Posterior cingulate gyrus (tissue), 11 donors: ENCODE measurements at regions not wholly inside any gene's neighbourhood (a gene's known extent, or its start where the extent isn't known, plus 50 kb on each side); places are given as distances from the start of the nearest gene placed in this dataset.

Source experiments
- DNase-seq, 10 donors: peaks; one replicate each; pipeline versions ENCODE4 v3.0.0 to v3.0.0-alpha.2; 2020 to 2021; ENCODE audit warnings: mixed read lengths in 3 of 10
- intact Hi-C: fragments of 100-400 bp; cut with DNase I; formaldehyde crosslinking; loops from one replicate; pipeline ENCODE4 v1.15.1; 2023

DNA sequence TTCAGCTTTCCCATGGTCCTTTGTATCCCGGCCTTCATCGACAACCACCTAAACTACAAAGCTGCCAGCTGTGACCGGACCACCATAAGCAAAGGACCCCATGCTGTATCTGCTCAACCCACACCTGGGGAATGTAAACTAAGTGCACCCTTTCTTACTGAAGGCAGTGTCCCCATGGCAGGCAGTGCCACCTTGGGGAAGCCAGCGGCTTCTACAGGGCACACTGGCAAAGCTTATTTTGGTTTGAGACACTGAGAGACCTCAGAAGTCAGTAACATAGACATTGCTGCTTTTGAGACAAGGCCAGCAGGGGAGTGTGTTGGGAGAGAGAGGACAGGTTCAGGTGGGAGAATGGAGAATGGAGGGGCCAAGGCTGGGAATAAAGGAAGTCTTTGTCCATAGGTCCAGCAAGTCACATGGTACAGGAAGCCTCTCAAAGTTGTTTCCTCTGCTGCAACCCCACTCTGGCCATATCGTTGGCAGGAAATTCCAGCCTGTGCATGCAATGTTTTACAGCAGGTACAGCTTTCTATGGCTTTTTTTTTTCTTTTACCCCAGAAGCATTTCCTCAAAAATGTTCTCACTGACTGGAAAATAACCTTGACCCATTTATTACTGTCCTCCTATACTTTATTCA is 85.9 kb upstream of the NPVF start:
- intact Hi-C loops = no loop called here
- no peak for DNase-seq

DNA sequence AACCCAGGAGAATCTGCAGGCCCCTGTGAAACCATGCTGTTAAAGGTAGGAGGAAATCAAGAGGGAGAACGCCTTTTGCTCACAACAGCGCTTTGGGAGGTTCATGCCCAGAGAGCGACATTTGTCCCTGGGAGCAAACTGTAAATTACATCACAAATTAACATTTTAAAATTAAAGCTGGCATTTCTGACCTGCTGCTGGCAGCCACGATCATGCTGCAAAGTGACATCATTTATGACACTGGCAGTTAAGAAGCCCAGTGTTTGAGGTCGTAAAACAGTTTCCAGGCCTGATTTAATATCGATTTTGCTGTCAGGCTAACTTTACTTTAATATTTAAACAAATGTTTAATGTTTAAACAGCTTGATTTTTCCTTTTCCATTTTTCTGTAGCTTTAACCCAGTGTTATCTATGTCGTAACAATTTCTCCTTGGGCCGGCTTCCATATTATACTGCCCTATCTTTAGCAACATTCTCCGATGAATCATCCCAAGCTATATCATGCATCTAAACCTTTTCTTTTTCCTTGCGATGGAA is 86.5 kb upstream of the NPVF start:
- intact Hi-C loops = no loop called here
- no peak for DNase-seq

DNA sequence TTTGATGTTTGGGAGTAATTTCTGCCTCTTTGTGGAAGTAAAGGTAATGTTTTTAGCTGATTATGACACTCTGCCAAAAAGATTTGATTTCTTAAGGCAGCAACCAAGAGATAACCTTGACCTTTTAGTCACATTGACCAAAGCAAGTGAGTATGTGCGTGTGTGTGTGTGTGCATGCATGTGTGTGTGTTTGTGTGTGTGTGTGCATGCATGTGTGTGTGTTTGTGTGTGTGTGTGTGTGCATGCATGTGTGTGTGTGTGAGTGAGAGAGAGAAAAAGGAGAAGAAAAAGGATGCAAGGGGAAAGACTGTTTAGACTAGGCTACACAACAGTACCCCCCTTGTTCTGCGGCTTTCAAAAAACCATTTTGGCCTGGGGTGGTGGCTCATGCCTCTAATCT is 88.1 kb upstream of the NPVF start:
- intact Hi-C loops = no loop called here
- DNase-seq = no peak

DNA sequence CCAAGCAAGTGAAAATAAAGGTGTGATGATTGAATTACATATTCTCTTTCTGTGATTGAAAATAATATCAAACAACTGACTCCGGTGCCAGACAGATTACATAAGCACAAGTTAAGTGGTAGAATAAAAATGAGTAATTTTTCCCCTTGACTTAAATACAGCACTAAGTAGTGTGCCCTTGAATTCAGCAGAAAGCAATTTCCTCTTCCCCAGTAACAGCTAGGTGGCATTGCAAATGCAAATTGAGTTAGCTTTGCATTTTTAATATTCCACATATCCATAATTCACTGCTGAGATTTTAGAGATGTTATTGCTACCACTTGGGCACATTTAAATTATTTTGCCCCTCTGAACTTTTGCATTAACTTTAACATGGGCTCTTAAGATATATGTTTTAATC is 89.8 kb upstream of the NPVF start:
- no peak for DNase-seq
- intact Hi-C loops = no loop called here

DNA sequence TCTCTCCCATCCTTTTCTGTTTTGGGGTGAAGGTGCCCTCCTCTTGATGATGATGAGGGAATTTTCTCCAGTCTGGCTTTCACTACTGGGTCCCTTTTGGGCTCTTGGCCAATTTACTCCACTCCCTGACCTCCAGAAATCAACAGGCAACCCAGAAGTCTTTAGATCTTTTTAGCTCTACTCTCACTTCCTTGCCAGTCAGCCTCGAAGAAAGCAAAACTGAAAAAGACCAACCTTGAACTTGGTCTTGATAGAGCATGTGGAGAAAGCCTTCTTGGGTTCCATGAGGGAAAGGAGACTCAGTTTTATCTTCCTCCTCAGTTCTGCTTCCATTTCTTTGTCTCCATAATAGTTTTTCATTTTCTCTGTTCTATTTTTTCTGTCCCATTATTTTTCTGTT is 91.4 kb upstream of the NPVF start:
- DNase-seq = no peak

DNA sequence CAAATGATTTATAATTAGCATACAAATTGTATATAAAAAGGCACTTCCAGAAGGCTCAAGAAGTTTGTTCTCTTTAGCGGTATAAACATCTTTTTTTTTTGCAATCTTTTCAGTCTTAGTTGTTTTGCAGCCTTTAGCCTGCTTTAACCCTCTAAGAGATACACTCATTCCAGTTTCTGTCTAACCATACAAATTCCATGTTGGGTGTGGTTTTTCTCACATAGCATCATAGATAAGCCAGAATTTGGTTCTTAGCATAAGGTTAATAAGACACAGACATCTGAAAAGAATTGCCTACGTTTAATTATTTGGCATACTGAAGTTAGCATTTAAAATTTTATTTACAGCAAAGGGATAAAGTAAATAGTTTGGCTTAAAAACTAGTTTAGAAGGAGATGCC is 92.5 kb upstream of the NPVF start:
- intact Hi-C loops = no loop called here
- DNase-seq = no peak

More for the DNA sequence above, 91.4 kb upstream of the NPVF start:
- intact Hi-C loops = no loop called here

DNA sequence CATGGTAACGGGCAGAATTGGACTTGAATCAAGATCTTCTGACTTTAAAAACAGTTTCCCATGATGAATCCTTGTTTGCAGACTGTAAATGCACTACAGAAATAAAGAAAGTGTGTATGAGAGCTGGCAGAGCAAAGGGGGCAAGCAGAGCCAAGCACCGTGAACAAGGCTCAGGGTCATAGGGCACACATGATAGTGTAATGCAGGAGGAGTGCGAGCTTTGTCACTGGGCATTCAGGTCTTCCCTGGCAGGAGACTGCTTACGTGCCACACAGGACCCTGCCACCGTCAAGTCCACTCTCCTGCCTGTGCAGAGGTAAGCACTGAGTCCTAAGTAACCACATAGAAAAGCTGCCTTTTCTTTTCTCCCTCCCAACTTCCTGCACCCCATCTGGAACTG is 93.1 kb upstream of the NPVF start:
- intact Hi-C loops = no loop called here

DNA sequence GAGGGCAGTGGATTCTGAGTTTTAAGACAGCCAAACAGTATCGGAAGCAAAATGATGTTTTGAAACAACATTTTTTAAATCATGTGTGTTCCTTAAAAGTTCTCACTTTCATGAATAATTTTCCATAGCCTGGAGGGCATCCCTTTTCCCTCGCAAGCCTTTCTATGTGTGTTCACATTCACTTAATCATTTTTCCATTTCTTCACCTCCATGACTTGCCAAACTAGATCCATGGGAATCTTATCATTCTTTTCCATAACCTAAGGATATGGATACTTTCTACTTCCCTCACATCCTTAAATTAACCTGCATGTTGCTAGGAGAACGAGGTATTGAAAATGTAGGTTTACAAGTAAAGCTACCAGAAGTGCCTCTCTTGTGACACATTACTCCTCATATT is 94.2 kb upstream of the NPVF start:
- no peak for DNase-seq
- intact Hi-C loops = no loop called here

More for the DNA sequence above, 93.1 kb upstream of the NPVF start:
- DNase-seq = no peak

DNA sequence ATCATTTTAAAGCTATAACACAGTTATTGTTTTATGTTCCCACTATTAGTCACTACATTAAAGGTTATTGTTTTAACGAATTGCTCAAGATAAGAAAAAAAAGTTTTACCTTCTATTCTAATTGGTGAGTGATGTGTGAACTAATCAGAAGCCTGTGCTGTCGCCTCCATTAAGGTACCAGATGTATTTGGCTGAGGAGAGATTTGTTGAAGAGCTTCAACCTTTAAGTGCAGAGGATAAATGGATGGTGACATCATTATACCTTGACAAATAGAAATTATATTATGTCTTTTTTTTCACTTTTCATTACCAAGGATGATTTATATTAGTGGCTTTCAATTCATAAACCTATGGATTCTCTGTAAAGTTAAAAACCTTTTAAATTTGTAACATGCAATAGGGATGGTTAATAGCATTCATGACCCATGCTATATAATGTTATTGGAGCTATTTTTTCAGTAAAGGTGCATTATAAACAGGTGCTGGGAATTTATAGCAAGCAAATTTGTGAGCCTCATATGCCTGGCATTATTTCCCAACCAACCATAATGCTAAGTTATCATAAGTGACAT is 97.0 kb upstream of the NPVF start:
- DNase-seq = no peak
- intact Hi-C loops = no loop called here

DNA sequence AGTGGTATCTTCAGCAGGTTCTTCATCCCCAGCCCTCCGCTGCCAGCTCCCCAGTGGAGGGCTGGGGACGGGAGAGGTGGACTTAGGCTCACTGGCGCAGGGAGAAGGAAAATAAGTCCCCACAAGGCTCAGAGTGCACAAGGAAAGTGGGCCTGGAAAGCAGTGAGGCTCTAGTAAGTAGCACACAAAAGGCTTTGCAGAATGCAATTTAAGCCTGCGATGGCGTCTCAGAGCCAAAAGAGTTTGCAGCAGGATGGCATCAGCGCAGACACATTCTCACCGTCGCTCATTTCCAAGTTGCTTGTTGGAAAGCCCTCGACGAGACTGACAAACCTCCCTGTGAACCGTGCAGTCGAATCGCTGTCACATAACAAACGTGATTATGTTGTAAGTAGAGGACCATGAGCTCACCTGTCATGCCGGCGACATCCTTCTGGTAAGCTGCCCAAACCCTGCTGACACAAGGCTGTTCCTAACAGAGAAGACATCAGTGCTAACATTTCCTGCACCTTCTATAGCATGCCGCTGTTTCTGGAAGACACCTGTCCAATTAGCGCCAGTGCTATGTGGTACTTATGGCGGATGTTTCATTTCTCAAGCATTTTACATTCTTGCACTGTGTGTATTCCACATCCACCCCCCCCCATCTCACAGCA is 98.3 kb upstream of the NPVF start:
- intact Hi-C loops = no loop called here

DNA sequence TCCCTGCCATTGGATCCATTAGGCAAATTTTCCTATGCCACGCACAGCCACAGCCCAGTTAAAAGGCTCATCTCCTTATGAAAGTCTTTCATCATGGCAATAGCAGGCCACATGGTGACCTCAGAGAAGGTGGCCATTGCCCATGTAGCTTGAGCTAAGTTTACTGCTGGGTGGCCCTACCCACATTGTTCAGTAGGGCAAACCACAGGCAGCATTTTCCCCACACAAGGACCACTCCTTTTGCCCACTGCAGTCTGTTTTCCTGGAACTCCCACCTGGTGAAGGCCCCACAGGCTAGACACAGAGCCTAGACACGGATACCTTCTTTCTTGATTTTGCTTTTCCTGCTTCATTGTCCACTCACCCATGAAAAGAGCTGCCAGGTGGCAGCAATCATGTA is 101.5 kb upstream of the NPVF start:
- intact Hi-C loops = no loop called here
- no peak for DNase-seq

More for the DNA sequence above, 98.3 kb upstream of the NPVF start:
- no peak for DNase-seq

DNA sequence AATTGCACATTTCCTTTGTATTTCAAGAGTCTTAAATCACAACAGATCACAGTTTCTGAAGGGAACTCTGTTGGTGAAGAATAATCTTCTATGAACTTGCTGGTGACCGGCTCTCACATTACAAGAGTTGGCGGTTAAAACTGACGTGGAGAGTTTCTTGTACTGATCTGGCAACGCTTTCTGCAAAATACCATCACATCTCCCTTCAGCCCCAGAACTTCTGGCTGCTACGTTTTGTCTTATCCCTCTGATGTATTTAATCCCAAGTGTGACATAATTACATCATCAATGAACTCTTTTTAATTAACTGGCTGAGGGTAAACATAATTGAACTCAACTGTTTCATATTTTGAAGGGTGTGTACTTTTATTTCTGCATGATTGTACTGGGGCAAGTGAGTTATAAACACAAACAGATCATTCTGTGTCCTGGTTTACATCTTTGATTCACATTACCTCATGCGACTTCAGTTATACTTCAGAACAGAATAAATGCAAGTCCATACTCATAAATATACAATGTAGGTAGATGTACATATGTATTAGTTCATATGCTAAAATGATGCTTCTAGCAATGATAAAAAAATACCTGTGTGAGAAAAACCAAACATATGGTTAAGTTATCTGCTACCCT is 105.1 kb upstream of the NPVF start:
- intact Hi-C loops = no loop called here
- DNase-seq = no peak

DNA sequence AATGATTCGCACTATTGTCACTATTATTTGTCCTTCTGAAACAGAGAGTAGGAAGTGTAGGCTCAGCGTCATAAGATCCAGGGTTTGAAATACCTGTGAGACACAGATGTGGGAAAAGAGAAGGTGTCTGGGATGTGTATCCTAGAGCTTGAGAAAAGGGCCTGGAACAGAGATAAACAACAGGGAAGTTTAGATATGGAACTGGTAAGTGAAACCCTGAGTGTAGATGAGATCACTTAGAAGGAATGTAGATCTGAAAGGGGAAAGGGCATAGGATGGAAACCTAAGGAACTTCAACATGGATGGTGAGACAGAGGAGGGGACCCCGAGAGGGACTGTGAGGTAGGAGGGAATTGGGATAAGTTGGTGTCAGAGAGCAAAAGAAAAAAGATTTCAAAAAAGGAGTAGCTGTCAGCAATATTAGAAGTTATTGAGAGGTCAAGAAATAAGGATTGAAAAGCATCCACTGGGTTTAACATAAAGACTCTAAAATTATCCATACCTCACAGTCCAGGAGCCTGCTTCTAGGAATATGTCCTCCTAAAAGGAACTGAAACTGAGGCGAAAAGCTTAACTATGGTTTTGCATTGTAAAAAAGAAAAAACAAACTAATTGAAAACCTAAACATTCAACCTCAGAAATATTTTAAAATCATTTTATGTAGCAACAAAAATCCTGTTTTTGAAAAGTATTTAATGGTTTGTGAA is 119.2 kb upstream of the NPVF start:
- intact Hi-C loops = no loop called here
- no peak for DNase-seq

DNA sequence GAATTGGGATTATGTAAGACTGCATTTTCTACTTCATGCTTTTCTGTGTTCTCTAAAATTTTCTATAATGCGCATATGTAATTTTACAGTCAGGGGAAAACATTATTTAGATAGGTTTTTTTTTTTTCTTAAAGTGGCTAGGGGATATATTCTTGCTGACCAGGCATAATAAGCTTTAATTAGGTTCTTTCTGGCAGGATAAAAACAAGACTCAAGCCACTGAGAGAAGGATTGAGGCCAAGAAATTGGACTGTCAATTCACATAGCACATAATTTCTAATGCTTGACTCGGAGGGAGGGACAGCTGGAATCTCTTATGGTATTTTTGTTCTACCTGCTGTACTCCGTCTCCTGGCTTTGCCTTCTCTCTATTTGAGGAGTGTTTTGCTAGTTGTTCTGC is 119.8 kb upstream of the NPVF start:
- intact Hi-C loops = no loop called here
- DNase-seq = no peak

DNA sequence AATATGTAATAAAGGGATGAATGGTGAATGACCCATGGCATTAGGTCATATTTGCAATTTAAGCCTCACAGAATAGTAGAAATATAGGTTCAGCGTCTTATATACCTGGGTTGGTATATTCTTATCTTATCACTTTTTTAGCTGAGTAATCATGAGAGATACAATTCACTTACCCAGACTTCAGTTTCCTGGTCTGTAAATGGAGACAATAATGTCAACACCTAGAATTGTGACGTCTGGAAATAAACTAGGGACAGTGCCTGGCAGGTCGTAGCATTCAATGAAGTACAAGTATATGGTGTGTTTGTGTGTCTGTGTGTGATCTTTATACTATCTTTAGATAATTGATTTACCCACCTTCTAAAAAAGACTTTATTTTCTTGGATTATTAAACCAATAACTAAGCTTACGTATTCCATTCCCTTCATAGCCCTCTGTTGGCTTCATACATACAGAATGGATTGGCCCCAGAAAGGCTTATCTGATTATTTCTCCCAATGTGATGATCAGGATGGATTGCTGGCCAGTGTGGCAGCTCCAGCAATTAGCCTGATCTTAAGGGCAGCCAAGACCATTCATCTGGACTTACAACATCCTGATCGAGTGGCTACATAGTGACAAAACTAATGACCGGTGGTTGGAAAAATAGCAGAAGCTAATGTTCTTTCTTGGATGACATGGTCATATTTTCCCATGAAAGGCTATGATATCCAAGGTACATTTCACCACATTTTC is 121.2 kb upstream of the NPVF start:
- DNase-seq = no peak
- intact Hi-C loops = no loop called here

DNA sequence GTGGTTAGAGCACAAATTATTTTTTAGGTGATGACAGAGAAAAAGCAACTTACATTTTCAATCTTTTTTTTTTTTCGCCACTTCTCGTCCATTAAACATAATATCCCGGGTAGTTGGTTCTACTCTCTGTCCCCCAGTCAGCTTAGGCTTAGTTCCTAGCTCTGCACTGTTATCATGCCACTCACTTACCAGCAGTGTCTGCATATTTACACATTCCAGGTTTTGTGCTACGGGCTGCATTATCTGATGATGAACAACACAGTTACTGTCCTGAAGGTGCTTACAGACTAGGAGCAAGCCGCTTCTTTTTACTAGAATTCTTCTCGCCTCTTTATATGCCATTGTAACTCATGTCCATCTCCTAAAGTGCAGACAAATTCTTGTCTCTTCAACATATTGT is 121.8 kb upstream of the NPVF start:
- no peak for DNase-seq
- intact Hi-C loops = no loop called here

DNA sequence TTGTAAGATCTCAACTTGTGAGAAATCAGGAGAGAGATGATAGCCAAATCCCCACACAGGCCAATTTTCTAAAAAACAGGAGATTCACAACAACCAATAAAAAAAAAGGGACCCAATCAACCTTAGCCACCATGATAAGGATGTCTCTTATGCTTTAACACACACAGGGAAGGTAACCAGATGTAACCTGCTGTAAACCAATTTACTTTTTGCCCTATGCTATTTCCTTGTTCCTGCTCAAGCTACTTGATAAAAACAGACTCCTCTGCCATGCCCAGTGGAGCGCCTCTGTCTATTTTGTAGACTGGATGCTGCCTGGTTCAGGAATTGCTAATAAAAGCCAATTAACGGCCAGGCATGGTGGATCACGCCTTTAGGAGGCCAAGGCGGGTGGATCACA is 123.5 kb upstream of the NPVF start:
- DNase-seq = no peak
- intact Hi-C loops = no loop called here

DNA sequence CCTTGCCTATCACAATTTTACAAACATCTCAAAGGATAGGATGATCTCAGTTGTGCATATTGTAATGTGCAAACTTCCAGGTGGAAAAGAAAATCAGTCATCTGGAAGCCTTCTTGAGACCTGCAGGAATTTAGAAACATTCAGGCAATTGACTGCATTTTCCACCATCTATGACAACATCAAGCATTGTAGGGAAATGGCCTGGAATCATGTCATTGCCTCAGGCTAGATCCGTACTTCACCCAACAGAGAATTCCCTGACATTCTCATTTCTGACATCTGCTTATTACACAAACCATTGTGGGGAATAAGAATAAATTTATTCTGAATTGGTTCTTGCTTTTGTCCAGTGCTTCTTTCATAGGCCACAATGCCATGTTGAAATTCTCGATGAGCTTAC is 124.9 kb upstream of the NPVF start:
- DNase-seq = no peak
- intact Hi-C loops = no loop called here

DNA sequence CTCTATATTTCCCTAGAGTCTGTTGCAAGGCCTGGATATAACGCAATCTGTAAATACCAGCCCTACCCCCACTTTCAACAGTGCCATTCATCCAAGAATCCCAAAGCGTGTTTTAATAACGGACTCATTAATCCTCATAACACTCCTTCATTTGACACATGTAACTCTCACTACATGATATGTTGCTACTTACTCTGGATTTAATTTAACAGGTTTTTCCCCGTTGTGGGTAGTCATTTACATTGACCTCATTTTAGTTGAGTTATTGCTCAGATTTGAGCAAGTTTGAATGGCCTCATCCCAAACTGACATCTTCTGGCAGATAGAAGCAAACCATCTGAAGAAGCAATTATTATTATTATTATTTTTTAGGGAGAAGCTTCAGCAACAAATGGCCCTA is 125.4 kb upstream of the NPVF start:
- DNase-seq = no peak
- intact Hi-C loops = no loop called here

DNA sequence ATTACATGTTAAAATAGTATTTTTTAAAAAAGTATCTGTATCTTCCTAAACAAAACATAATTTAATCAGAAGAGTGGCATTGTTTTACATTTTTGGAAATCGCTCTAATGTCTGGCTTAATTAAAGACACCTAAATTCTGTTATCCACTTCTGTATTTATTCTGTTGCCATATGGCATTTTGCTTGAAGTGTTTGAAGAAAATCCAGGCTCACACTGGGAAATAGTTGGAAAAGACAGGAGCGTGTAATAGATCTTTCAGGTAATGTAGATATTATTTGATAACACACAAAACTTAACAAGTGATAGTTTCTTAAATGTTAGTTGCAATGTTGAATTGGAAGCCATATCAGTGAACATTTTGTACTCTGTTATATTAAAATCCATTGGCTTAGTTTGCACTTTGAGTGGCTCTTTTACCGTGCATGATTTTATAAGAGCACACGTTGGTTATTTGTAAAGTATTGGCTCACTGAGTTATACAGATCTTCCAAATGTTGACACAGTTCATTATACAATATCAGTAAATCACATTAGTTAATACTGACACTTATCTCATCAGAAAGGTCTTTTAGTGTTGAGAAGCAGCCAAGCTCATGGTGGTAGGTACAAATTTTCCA is 128.4 kb upstream of the NPVF start:
- intact Hi-C loops = no loop called here
- DNase-seq = no peak
